Activated CD8-positive, alpha-beta T cell treated with anti-CD3 and anti-CD28 coated beads, Interleukin-2, amount 10 ng/mL, durations not matched to agents 7 days and 5 days (primary cell): ENCODE measurements at regions not wholly inside any gene's neighbourhood (a gene's known extent, or its start where the extent isn't known, plus 50 kb on each side); places are given as distances from the start of the nearest gene placed in this dataset.

Experiments
- ATAC-seq: fragments of 150-1000 bp; cut with Tn5 transposase; one replicate; pipeline ENCODE4 v1.10.0; 2021; ENCODE audit warnings: moderate library complexity
- CTCF ChIA-PET: fragments of 350-600 bp; sonication (Branson Sonifier 250); formaldehyde crosslinking; loops from one replicate; lab custom pipeline; 2021; ENCODE audit warnings: antibody characterized with exemption; lab: Charles Lee
- POLR2A ChIA-PET: fragments of 350-600 bp; sonication (Branson Sonifier 250); formaldehyde crosslinking; loops from one replicate; lab custom pipeline; 2021; ENCODE audit warnings: antibody characterized with exemption; lab: Charles Lee
- DNase-seq: peaks from one replicate; pipeline ENCODE4 v3.0.0-alpha.2; 2020
- H3K27ac Mint-ChIP-seq: one replicate; pipeline ENCODE4 v1.8.0; 2021; ENCODE audit warnings: mild to moderate bottlenecking, mixed read lengths
- H3K27me3 Mint-ChIP-seq: one replicate; pipeline ENCODE4 v1.8.0; 2021; ENCODE audit warnings: low read depth, mixed read lengths
- H3K36me3 Mint-ChIP-seq: one replicate; pipeline ENCODE4 v1.8.0; 2021; ENCODE audit warnings: low read depth, mixed read lengths
- H3K4me1 Mint-ChIP-seq: one replicate; pipeline ENCODE4 v1.8.0; 2021; ENCODE audit warnings: low read depth, mixed read lengths
- H3K4me3 Mint-ChIP-seq: one replicate; pipeline ENCODE4 v1.8.0; 2021; ENCODE audit warnings: mild to moderate bottlenecking, mixed read lengths
- H3K9me3 Mint-ChIP-seq: one replicate; pipeline ENCODE4 v1.8.0; 2022; ENCODE audit warnings: mixed read lengths; ENCODE audit not compliant: insufficient read depth

DNA sequence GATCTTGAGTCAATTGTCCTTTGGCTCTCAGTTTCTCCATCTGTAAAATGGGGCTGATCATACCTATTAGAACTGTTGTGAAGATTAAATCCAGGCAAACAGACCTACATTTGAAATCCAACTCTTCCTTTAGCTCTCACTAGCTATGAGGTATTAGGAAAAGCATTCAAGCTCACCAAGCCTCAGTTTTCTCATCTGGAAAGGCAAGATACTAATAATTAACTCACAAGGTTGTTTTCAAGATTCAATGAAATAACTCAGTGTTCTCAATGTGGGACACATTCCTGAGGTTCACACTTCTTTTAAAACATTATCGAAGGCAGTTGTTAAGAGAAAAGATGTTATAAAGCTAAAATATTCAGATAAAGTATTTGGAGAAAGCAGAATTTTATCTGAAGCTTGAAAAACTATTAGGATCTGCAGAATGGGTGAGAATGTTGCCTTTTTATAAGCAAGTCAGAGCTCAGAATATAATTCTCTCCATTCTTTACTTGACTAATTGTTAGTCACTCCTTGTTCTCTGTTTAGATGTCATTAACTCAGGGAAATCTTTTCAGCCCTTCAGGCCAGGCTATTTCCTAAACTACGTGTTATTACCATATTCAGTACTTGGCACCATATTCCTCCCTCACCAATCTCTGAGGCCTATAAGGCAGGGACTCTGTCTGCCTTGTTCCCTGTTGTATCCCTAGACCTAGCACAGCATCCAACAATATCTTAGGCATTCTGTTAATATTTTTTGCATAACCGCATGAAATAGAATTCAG, 72.0 kb upstream of the VAV3 start:
- DNase-seq (no peak), ATAC-seq (no peak)
- Mint-ChIP-seq H3K4me3 (no peak overlapping the region), H3K27me3 (no peaks in the 10 kb centered on the region), H3K36me3 (peaks cover 6% of the 10 kb centered on the region), H3K4me1 (peaks cover 7% of the 10 kb centered on the region), H3K27ac (no peak overlapping the region), H3K9me3 (no peaks in the 10 kb centered on the region)
- ChIA-PET POLR2A (no interaction called here), CTCF (no interaction called here)

DNA sequence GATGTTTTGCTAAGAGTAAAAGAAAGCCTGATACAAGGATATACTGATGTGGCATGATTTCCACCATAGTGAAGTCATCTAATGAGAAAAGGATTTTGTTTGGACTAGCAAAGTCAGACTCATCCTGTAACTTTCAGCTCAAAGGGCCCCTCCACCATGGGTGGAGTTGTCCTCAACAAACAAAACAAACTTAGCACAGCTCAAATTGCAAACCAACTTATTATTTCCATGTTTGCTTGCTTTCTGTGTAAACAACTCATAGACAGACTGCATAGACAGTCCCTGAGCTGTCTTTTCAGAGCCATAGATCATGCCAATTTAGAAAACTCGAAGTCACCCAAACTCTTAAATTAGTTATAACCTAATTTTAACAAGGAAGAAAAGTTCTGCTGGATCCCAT, 69.4 kb upstream of the VAV3 start:
- Mint-ChIP-seq H3K27me3 (no peaks in the 10 kb centered on the region), H3K4me3 (no peak overlapping the region), H3K4me1 (no peaks in the 10 kb centered on the region), H3K36me3 (no peaks in the 10 kb centered on the region), H3K9me3 (no peaks in the 10 kb centered on the region), H3K27ac (no peak overlapping the region)
- ATAC-seq (no peak), DNase-seq (no peak)
- CTCF ChIA-PET, result interaction anchor here (1.5 kb wide), 1 partner anchor 252 kb away, joined by 4 read pairs; no protein-coding TSS in a partner anchor
- POLR2A ChIA-PET, result no interaction called here

DNA sequence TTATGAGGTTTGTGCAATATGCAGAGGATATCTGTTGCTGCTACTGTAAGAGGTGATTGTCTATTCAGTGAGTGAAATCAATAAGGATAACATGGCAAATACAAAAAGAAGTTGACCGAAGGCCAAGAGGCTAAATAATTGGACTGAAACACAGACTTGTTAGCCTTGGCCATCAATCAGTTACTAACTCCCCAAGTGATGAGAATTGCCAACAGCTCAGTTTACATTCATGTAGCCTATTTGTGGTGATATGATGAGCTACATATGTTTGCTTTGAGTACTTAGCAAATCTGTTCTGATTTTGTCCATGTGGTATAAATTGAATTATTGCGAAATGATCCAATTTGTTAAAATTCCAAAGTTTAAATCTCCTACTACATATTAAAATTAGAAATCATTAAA, 68.6 kb upstream of the VAV3 start:
- no peak overlapping the region for H3K27ac Mint-ChIP-seq
- ATAC-seq (no peak), DNase-seq (no peak)
- H3K4me3 Mint-ChIP-seq, result no peak overlapping the region
- no peaks in the 10 kb centered on the region for H3K36me3 Mint-ChIP-seq
- ChIA-PET CTCF (interaction anchor here (1.5 kb wide), 1 partner anchor 251 kb away, joined by 4 read pairs; no protein-coding TSS in a partner anchor), POLR2A (no interaction called here)
- no peaks in the 10 kb centered on the region for H3K9me3 Mint-ChIP-seq
- H3K4me1 Mint-ChIP-seq, result no peaks in the 10 kb centered on the region
- peaks cover 2% of the 10 kb centered on the region for H3K27me3 Mint-ChIP-seq

DNA sequence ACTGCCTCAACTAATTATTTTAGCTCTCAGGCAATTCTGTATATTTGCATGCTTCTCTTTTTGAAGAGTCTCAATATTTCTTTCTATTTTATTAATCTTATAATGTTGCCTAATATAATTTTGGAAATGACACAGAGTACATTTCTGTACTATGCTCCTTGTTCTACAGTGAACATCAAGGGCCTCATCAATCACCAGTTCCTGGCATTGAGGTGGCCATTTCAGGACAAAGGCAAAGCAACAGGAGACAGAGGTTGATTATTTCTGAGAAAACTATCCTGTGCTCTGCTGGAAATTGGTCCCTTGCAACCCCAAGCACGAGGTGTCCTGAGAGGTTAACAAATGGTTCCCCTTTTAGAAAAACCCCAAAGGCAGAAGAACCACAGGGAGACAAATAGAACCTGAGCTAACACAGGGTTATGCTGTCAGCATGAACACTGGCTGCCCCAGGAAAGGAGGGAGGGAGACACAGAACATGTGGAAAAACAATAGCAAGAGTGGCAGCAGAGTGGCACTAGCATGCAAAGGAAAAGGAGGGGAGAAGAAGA, 63.9 kb upstream of the VAV3 start:
- Mint-ChIP-seq H3K36me3 (no peaks in the 10 kb centered on the region), H3K27me3 (peaks cover 4% of the 10 kb centered on the region), H3K4me1 (no peaks in the 10 kb centered on the region), H3K4me3 (no peak overlapping the region), H3K9me3 (no peaks in the 10 kb centered on the region), H3K27ac (no peak overlapping the region)
- ChIA-PET POLR2A (no interaction called here), CTCF (no interaction called here)
- ATAC-seq (no peak), DNase-seq (no peak)

DNA sequence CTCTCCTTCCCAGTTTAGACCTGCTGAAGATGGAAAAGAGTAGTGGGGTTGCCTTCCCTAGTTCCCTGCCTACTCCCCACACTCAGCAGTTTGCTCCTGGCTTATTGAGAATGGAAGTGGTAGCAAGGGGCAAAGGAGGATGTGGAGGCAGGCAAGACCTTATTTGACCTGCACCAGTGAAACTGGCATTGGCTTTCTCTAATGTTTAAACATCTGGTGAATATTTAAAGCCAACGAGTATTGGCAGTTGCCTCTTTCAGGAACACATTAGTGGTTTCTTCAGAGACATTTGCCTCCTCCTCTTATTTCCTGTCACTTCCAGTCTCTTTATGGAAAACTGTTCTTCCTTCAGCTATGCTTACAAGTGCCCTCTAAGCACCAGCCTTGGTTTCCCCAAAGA, 62.4 kb upstream of the VAV3 start:
- Mint-ChIP-seq H3K27ac (no peak overlapping the region), H3K4me3 (no peak overlapping the region), H3K27me3 (peaks cover 4% of the 10 kb centered on the region), H3K4me1 (no peaks in the 10 kb centered on the region), H3K9me3 (no peaks in the 10 kb centered on the region), H3K36me3 (no peaks in the 10 kb centered on the region)
- ChIA-PET POLR2A (no interaction called here), CTCF (no interaction called here)
- DNase-seq (no peak), ATAC-seq (no peak)

DNA sequence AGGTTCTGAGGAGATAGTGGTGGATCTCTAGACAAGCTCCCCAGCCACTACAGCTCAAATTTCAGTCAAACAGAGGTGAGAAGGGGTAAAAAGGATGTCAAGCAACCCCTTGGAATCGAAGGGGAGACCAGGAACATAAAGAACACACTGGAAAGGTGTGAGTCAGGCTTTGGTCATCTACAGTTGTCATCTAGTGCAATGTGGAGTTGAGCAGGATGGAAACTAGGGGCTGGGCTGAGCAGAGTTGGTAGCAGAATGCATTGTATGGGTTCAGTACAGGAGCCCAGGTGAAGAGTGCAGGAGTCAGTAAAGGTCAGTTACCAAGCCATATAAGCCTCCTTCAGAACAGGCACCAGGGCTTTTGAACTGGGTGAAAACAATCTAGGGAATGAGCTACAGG, 52.7 kb upstream of the VAV3 start:
- H3K36me3 Mint-ChIP-seq, result no peaks in the 10 kb centered on the region
- H3K9me3 Mint-ChIP-seq, result no peaks in the 10 kb centered on the region
- no peaks in the 10 kb centered on the region for H3K4me1 Mint-ChIP-seq
- H3K27ac Mint-ChIP-seq, result no peak overlapping the region
- no peak for DNase-seq
- ChIA-PET POLR2A (no interaction called here), CTCF (interaction anchor here (0.8 to 1.8 kb wide), 2 partner anchors 10 to 108 kb away, joined by 4 to 6 read pairs; no protein-coding TSS in a partner anchor)
- no peak for ATAC-seq
- no peak overlapping the region for H3K4me3 Mint-ChIP-seq
- peaks cover 3% of the 10 kb centered on the region for H3K27me3 Mint-ChIP-seq

DNA sequence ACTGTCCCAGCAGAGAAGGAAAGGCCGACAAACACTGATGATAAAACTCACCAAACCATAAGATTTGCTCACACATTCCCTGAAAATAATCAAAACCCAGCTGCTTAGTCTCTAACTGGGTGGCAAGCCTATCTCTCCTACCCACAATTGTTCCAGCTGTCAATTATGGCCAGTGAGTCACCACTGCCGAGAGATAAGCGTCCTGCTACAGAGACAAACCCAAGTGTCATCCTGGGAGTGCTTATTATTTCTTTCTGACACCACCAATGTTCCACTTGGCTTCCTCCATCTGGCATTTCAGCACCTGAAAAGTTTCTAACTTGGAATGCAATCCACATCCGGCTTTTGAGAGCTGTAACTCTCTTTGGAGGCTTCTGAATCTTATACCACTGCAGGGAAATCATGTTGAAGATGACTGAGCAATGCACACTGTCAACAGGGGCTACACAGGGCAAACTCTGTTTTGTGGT, 51.5 kb upstream of the VAV3 start:
- Mint-ChIP-seq H3K4me3 (no peak overlapping the region), H3K27ac (no peak overlapping the region), H3K36me3 (no peaks in the 10 kb centered on the region), H3K9me3 (no peaks in the 10 kb centered on the region), H3K4me1 (no peaks in the 10 kb centered on the region), H3K27me3 (peaks cover 3% of the 10 kb centered on the region)
- ChIA-PET POLR2A (no interaction called here), CTCF (interaction anchor here (0.8 to 1.8 kb wide), 2 partner anchors 25 to 109 kb away, joined by 3 to 6 read pairs; no protein-coding TSS in a partner anchor)
- no peak for ATAC-seq
- DNase-seq, result no peak
